HG03442 (cell line): ENCODE measurements at regions not wholly inside any gene's neighbourhood (a gene's known extent, or its start where the extent isn't known, plus 50 kb on each side); places are given as distances from the start of the nearest gene placed in this dataset.
"Not testable (repeated sequence)": the region's sequence is repeated elsewhere in the genome, so short reads cannot be mapped to it uniquely, and the experiment has no call there.

Source experiments
- ATAC-seq: cut with Tn5 transposase; IDR thresholded peaks from one replicate; pipeline ENCODE4 v1.9.1; 2021; ENCODE audit warnings: mild to moderate bottlenecking, moderate library complexity; ENCODE audit not compliant: unreplicated experiment

DNA sequence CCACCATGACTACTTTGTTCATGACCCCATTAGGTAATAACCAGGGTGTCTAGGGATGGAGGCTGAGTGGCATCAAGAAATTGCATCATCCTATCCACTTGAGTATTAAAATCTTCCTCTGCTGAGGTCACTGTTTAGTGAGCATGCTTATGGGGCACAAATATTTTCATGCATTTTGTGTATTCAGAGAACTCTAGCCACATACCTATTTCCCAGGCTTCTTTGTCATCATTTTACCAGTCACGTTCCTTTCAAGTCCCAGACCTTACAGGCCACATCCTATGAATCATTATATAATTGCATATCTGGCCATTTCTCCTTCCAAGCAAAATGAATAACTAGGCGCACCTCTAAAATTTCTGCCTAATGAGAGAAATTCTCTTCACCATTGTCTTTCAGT lies 1882.9 kb upstream of the AGA start:
- ATAC-seq, result no peak

DNA sequence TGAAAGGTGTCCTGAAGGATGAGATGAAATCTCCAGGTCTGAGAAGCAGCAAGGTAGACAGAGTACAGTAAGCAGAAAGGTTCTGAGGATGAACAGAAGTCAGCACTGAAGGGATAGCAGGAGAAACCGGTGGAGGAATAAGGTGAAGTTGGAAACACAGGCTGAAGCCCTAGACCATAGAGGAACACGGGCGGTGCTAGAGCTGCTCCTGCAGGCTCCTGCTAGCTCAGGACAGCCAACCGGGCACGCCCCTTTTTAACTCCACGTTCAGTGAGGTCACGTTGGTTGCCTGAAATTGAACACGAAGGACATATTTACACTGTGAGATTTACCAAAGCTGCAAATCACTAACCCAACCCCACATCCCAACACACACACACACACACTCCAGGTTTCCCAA lies 1886.4 kb upstream of the AGA start:
- no peak for ATAC-seq

DNA sequence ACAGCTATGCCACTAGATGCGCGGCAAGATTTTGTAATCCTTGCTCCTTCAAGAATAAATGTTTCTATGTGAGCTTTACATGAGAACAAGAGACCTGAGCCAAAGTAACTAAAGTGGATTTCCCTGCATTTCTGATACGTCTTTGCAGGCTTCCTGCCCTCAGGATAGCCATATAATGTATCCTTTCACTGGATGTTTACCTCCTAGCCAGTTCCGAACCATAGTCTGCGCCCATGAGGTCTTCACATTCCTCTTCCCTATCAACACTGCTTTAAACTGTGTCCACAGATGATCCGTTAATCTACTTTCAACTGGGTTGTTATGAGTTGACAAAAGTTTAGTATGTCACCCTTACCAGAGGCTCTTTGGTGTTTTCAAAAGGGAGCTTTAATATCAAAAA lies 1889.1 kb upstream of the AGA start:
- no peak for ATAC-seq

DNA sequence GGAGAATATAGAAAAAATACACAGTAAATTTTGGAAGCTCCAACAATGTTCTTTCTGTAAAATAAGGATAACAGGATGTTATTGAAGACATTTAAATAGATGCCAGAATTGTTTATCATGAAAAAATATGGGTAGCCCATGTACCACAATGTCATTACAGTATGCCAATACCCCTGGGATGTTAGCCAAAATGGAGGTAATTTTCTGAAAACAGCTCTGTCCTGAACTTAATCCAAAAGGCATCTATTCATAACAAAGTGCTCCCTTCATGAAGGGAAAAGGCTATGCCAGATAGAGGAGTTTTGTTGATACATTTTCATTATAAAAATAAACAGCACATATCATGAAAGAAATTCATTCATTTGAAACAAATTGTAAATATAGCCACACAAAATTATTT lies 1902.6 kb upstream of the AGA start:
- ATAC-seq, result no peak

DNA sequence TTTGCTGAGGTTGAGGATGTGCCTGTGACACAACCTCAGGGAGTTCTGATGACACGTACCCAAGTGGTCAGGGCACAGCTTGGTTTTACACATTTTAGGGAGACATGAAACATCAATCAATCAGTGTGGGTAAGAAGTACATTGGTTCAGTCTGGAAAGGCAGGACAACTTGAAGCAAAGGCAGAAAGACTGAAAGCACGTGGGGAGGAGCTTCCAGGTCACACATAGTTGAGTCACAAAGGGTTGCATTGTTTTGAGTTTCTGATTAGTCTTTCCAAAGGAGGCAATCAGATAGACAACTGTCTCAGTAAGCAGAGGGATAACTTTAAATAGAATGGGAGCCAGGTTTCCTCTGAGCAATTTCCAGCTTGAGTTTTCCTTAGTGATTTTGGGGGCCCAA lies 1910.0 kb upstream of the AGA start:
- no peak for ATAC-seq

DNA sequence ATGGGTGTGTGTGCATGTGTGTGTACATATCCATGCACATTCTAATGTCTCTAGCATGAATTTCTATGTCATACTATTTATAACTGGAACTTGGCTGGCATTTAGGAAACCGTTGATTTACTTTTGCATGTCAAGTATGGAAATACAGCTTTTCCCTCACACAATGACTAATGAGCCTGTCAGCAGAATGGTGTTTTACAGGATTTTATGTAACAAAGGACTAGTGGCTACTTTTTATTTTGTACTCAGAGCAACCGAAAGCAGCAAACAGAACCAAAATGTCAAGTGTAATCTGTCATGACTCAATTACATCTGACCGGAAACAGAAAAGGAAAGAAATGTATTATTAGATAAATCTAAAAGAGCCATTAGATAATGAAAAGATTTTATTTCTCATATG lies 1911.5 kb upstream of the AGA start:
- ATAC-seq, result no peak

DNA sequence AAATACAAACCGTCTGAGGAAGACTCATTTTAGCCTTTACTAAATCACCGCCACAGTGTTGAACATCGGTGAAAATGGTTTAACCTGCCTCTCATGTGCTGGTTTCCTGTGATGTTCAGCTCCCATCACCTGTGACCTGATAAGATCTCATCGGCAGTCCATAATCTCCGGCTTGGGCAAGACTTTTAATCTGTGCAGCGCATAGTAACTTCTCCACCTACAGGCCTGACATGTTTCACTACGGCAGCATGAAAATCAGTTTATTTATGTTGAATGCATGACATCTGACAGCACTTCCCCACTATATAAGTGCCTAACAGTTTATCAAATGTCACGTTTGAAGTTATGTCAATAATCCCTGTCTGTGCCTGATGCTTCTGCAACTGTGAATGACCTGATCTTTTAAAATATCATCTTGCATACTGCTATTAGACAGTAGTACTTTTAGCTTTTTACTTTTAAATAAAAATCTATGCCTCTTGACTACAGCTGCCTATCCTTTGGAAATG lies 1919.8 kb upstream of the AGA start:
- no peak for ATAC-seq

DNA sequence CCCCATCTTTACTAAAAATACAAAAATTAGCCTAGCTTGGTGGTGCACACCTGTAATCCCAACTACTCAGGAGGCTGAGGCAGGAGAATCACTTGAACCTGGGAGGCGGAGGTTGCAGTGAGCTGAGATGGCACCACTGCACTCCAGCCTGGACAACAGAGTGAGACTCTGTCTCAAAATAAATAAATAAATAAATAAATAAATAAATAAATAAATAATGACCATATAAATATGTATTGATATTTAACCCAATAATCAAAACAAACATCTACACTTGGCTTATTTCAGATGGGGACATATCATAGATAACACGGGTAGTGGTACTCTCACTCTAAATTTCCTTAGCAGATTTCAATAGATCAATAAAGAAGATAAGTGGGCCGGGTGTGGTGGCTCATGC lies 1923.7 kb upstream of the AGA start:
- ATAC-seq, result not testable (repeated sequence)

DNA sequence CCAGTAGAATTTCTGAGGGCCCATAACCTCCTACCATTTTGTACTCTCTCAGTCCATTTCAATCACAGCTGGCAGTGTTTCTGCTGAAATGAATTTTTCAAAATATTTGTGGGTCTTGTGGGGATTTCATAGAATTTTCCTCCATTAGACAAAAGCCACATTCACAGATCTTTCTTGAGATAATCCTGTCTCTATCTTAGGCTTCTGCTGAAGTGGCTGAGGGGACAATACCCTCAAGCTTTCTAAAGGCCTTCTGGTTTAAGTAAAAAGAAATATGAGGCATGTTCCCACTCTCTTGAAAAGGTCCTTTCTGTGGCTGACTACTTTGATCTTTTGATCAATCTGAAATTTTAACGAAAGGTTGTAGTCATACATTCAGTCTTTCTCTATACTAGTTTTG lies 1930.0 kb upstream of the AGA start:
- no peak for ATAC-seq

DNA sequence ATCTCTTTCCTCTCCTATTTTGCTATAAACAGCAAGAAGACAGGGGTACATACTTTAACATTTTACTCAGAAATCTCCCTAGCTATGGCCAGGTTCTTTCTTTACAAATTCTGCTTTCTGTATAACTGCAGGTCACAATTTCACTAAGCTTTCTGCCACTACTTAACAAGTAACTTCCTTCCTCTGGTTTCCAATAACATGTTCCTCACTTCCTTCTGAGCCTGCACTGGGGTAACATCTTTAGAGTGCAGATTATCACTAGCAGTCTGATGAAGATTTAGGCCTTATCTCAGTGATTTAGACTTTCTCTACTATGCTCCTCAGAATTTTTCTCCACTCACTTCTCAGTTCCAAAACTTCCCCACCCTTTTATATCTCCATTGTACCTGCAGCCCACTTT lies 1930.5 kb upstream of the AGA start:
- no peak for ATAC-seq

DNA sequence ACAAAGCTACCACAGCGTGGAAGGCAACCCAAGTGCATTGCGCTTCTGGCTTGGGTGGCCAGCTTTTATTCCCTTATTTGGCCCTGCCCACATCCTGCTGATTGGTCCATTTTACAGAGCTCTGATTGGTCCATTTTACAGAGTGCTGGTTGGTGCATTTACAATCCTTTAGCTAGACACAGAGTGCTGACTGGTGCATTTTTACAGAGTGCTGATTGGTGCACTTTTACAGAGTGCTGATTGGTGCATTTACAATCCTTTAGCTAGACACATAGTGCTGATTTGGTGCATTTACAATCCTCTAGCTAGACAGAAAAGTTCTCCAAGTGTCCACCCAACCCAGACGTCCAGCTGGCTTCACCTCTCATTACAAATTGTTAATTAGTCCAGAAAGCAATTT lies 1936.6 kb upstream of the AGA start:
- ATAC-seq, result not testable (repeated sequence)

DNA sequence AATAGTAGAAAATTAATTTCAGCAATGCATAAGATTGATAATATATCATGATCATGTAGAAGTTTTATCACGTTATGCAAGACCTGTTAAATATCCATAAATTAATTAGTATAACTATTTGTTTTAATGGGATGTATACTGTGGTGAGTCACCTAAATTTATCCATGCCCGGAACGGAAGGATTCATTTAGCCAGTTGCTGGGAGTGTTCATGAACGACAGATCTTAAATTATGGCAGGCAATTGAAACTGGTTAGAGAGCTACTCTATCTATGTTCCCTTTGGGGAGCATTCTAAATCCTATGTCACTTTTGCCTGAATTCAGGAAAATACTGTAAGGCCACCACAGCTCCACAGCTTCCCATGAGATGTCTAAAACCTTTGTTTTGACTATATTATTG lies 1950.5 kb upstream of the AGA start:
- no peak for ATAC-seq

DNA sequence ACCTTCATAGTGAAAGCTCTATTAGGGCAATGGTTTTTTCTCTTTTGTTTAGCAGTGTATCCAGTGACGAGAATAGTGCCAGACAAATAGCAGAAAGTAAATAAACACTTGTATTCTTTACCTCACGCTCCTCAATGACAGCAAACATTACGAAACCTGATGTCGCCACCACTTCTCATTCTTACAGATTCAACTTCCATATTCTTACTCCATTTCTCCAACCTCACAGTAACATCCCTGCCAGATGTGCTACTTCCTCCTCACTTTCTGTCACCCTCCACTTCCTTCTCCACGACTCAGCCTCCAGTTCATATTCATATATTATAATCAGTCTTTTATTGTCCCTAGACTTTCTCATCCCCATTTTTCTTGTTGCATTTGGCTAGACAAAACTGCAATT lies 1956.2 kb upstream of the AGA start:
- no peak for ATAC-seq

DNA sequence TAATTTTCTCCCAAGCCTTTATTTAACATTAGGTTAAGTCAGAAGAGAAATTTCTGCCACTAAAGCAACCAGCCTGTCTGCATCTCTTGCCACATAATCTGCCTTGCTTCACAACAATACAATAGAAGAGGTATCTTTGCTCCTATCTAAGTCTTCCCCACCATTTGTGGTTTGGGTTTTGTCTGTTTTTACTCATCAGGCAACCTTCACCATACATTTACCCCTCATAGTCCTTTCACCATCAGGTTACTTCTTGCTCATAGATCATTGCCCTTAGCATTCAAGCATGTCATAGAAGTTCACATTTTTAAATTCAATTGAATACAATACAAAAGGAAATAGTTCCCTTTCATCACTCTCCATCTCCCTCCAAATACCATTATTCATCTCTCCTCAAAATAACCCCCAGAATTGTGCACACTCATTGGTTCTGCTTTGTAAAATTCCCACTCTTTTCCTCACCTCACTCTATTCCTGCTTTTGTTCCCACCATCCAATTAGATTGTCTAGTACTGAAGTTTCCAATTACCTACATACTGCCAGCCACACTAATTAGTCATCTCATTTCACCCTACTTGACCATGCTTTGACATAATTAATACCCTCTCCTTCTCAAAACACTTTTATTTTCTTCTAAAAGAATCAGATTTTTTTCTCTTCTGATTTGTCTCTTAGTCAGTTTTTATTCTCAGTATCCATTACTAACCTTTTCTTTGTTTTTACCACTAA lies 1957.0 kb upstream of the AGA start:
- ATAC-seq, result no peak

DNA sequence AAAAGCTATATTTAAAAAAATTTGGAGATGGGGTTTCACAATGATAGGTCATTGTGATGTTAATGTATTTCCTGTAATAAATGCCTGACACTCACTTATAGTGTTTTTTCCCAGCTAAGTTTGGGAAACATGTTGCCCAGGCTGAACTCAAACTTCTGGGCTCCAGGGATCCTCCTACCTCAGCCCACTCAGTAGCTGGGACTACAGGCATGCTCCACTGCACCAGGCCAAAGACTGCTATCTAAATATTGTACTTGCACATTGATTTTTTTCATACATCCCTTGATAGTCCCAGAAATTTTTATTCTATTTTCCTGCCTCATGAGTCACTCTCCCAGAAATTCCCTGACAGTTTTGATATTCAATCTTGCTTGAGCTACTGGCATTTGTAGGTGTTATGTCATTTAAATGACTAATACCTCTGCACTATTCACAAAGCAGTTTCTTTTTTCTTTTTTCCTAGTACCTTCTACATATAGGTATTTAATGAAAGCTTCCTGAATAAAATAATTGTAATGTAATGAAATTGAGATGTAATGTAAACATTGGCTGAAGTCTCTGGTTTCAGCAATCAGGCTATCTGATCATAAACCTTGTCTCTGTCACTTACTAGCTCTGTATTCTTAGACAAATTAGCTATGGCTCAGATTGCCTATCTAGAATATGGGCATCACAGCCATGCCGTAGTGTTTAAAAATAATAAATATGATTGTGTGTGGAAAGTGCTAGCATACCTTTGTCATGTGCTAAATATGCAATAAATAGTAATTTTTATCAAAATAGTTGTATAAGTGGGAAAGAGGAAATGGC lies 1973.0 kb upstream of the AGA start:
- no peak for ATAC-seq

DNA sequence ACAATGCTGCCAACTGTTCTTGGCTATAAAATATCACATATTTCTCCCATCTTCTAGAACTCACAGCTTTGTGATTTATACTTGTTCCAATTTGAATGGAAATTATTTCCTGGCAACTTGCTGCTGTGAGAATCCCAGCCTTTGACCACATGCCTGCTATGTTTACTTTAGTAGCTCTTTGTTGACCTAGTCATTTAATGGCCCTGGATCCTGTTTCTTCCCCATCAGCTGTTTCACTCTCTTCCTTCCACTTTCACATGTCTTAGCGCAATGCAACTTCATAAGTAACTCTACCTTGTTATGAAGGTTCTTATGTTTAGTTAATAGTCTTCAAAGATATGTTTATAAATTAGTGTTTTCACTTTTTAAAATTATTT lies 1973.6 kb upstream of the AGA start:
- ATAC-seq, result no peak

DNA sequence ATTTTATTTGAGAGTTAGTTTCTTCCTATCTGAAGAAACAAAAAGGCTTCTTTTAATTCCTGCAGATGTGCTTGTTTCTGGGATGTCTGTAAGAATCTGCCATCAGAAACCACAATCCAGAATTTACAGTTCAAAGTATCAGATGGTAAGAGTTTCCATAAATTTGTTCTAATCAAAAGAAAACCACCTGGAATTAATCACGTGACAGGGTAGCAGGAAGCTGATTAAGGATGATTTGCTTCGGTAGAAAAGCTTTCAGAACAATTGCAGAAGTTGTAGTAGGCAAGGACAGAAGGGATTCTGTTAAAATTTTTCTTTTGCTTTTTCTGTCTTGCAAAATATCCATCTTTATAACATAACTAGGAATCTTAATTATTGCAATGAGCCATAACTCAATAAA lies 1975.1 kb upstream of the AGA start:
- no peak for ATAC-seq

DNA sequence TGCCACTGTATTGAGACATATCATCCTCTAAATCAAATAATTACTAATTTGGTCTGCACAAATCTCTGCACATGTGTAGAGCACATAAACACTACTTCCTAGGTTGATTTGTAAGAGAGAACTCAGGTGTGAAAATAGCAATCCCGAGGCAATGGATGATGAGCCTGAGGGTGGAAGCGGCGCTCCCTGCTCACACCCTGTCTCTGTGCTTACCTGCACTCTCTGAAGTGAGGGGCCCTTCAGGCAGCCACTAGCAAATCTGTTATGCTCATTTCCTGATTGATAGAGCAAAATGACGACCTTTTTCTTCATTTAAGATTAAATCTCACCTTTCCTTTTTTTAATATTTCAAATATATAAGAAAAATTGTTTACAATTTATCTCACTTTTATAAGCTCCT lies 1995.7 kb upstream of the AGA start:
- no peak for ATAC-seq

DNA sequence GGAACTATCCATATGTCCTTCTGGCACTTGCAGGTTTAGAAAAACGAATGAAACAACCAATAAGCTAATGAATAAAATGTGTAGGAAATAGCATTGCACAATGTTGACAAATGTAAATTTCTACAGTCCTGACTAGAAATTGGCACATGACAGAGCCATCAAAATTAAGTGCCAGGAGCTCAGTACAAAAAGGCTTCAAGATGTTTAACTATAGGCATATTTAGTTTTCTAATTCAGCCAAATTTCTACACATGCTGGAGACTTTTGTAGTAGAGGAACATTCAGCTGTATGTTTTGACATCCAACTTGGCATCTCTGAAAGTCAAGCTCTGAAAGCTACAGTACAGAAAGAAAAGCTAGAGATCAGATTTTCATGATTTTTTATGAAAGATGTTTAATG lies 1999.4 kb upstream of the AGA start:
- no peak for ATAC-seq

DNA sequence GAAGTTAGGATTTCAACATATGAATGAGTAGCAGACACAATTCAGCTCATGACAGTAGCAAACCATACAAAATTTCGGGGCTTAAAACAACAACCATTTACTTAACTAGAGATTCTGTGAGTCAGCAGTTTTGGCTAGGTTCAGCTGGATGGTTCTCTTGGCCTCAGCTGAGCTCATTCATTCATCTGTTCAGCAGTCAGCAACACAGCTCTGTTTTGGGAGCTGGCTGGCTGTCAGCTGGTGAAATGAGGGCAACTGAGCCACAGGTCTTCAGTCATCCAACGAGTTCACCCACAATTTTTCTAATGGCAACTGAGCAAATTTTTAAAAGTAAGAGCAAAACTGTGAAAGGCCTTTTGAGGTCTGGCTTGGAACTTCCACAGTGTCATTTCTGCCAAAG lies 2005.1 kb upstream of the AGA start:
- no peak for ATAC-seq

DNA sequence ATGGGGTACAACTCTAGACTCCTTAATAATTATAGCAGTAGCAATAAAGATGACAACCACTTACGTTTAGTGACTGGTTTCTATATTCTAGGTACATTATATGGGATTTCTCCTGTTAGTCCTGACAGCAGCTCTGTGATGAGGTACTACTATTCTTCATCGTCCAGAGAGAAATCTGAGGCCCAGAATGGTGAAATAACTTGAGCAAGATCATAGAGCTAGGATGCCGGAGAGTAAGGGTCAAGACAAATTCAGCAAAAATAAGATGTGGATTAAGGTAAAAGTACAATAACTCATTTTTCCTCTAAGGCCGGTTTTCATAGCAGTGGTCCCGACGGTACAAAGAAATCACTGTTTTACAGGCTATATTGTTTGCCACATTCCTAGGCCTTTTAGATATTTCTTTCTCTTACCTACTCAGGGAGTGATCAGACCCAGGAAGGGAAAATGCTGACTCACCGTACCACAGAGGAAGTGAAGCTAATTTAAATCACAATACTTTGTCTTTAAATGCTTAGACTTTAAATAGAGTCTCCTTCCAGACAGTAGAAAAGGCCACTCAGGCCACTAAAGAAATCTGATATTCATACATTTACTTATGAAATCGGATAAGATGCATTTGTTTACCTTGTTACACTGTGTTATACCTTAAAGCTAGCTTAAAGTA lies 2023.0 kb upstream of the AGA start:
- no peak for ATAC-seq

DNA sequence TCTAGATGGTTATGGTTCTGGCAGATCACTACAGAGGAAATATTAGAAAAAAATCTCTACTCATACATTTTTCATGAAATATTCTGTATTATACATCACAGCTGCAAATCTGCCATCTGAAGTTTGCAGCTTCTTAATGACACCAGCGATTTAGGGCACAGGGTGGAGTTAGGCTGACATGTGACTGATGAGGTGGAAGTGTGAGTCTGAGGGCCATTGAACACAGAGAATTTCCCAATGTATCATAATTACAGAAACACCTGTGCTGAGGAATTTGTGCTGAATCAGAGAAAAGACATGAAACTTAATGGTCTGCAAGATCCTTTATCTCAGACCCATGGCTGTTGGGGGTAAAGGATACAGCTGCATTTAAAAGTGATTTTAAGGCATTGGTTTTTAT lies 2025.6 kb upstream of the AGA start:
- no peak for ATAC-seq
